ENCODE measurements at regions not wholly inside any gene's neighbourhood (a gene's known extent, or its start where the extent isn't known, plus 50 kb on each side); places are given as distances from the start of the nearest gene placed in this dataset.

DNA sequence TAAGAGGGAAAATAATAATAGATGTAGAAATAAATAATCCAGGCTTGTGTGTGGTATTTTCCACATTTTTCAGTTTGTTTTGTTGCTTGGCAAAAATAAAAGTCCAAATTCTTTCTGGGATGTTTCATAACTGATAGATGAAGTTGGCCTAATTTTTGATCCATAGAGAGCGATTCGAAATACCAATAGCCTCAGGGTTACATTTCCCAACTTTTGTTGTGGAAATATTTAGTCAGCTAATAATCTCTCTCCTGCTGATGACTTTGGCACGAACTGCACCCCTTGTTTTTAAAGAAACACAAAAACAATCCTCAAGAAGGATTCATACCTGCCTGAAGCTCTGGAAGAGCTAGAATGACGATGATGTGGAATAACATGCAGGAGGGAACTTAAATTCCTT, 483.2 kb downstream of the ADRA2A start:
- no peak for TF ChIP-seq POLR2AphosphoS5 (IDR thresholded peaks at IDR 0.05; ENCODE audit: borderline replicate concordance, low read depth, low read length)
- no peak for TF ChIP-seq EZH2 (IDR thresholded peaks at IDR 0.05)
